ENCODE measurements at regions not wholly inside any gene's neighbourhood (a gene's known extent, or its start where the extent isn't known, plus 50 kb on each side); places are given as distances from the start of the nearest gene placed in this dataset.
"Not testable (repeated sequence)": the region's sequence is repeated elsewhere in the genome, so short reads cannot be mapped to it uniquely, and the experiment has no call there.

DNA sequence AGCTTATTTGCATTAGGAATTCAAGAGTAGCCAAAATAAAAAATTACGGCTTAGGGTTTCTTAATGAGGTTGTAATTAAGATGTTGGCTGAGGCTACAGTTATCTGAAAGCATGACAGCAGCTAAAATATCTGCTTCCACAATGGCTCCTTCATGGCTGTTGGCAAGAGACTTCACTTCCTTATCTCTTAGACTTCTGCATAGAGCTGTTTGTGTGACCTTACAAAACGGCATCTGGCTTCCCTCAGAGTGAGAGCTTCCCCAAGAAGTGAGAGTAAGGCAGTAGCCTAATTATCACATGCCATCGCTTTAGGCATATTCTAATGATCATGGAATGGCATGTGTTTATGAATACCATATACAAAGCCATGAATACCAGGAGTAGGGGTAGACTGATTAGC lies 57.6 kb downstream of the CCDC59 start:
- no peak for DNase-seq

DNA sequence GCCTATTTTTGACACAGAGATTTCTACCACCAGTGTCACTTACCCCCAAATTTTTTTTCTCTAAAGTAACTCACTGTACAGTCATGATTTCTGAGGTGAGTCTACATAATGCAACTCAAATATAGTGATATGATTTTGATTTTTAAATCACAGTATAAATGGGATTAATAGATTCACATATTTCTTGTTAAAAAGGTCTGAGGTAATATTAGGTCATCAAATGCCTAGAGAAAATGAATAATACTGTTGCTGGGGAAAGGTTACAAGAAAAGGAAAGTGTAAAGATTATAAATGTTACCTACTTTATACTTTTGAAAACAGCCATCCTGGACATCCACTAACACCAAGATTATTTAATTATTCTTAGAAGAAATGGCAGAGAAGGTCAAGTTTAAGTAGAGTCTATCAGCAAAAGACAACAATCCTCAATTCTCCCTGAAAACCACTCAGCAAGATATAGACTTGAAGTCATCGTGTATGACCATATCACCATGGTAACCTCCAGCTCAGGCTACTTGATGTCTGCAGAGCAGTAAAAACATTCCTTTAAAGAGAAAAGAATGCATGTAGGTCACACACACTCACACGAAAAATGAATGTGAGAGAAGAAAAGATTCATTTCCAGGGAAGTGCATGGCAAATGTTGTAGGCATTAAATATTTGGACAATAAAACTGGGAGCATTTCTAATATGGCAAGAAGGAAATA lies 58.7 kb downstream of the CCDC59 start:
- DNase-seq: no peak

DNA sequence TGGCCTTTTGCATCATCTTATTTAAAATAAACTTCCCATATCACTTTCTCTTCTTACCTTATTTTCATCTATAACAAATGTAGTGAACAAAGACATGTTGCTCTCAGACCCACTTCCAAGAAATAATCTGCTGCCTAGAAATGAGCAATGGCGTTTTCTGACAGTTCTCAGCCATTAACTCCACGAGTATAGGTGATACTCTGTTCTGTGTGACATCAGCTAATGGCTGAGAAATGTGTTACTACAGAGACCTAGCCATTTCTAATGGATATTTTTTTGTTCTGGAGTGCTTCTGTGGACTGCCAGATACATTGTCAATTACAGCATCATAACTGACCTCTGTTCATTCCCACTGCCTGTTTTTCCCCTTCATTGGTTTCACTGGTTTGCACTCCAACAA lies 67.8 kb downstream of the CCDC59 start:
- no peak for DNase-seq

DNA sequence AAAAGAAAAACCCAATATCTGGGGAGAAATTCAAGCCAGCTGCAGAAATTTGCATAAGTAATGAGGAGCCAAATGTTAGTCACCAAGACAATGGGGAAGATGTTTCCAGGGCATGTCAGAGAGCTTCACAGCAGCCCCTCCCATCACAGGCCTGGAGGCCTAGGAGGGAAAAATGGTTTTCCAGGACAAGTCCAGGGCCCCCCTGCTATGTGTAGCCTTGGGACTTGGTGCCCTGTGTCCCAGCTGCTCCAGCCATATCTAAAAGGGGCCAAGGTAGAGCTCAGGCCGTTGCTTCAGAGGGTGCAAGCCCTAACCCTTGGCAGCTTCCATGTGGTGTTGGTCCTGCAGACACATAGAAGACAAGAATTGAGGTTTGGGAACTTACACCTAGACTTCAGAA lies 76.9 kb downstream of the CCDC59 start:
- DNase-seq: not testable (repeated sequence)

- no peak for DNase-seq
These were observed 78.6 kb downstream of the CCDC59 start for GRCh38 chr12:82279536-82280058.

- DNase-seq: no peak
These were observed 80.6 kb downstream of the CCDC59 start for GRCh38 chr12:82277582-82277981.

GRCh38 chr12:82242729-82243128 lies 115.5 kb downstream of the CCDC59 start:
- no peak for DNase-seq

DNA sequence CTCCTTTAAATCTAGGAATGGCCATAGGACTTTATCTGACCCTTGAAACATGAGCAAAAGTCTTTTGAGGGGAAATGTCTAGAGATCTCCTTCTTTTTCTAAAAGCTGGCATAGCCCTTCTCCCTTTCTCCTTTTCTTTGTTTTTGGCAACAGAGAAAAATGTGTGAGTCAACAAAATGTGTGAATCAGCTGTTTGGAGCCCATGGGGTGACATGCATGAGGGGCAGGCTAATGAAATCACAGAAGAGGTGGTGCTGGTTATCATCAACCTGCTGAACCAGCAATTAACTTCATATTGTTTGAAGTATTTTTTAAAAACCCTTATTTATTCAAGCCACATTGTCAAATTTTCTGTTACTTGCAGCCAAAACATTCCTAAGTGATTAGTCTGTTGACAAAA lies 132.3 kb downstream of the CCDC59 start:
- DNase-seq: no peak

DNA sequence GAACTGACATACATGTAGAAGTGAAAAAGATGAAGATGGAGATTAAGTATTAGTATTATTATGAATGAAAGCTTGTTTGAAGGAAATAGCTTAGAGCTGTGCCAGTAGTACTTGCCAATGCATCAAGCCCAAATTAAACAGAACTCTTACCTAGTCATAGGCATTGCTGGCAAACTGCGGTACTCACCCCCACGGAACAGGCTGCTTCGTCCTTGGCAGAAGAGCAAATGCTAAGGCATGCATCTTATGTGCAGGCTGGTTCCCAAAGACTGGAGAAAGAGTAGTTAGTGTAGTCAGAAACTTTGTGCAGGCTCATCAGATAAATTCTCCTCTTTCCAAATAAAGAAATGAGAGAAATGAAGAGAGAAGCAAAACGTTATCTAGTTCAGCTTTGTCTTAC lies 134.8 kb downstream of the CCDC59 start:
- no peak for DNase-seq

GRCh38 chr12:82216475-82216874 lies 141.7 kb downstream of the CCDC59 start:
- DNase-seq: no peak

DNA sequence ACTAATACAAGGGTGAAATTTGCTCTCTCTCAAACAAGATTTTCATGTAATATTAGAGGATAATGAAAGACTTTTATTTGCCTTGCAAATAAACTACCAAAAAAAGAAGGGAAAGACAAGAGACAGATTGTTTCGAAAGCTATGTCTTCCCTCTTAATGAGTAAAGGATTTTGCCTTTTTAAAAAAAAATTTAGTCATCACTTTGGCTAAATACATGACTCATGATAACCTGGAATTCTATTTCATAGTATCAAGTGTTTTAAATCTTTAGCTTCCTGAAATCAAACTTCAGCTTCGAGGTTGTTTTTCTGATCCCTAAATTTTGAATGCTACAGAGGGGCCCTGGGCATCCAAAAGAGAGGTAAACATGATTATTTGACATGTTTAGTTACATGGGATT lies 144.4 kb downstream of the CCDC59 start:
- DNase-seq: no peak

DNA sequence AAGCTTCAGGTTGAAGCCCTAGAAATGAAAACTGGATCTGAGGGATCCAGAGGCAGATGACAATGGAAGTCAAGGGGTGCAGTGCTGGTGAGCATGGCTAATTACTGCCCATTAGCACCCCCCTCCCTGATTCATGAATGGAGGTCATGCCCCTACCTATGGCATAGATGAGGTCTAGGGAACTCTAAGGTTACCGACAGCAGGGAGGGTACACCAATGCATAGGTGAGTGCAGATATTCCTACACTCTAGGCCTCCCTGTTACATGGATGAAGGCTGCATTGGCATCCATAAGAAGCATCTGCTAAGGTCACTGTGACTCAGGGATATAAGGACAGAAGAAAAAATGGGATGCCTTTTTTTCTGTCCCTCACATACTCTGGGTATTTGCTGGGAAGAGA lies 147.3 kb downstream of the CCDC59 start:
- DNase-seq: no peak

DNA sequence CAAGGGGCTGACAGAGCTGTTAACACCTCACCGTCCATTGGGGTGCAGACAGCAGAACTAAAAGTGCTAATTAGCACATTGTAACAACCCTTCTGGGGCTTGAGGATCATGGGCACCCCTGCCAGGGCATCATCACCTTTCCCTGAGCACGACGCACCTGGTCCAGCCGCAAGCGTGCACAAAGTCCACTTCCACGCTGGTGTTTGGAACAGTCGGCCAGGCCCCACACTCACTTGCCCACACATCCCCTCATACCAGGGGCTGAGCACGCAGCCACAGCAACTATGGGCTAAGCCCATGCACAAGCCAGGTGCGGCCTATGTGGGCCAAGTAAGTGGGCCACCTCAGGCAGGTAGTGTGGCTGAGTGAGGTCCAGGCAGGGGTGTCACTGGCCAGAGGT lies 148.7 kb downstream of the CCDC59 start:
- no peak for DNase-seq

GRCh38 chr12:82207556-82207955 lies 150.6 kb downstream of the CCDC59 start:
- no peak for DNase-seq

- DNase-seq: no peak
These were observed 155.1 kb downstream of the CCDC59 start for GRCh38 chr12:82203086-82203485.

GRCh38 chr12:82187595-82187994 lies 170.6 kb downstream of the CCDC59 start:
- no peak for DNase-seq

DNA sequence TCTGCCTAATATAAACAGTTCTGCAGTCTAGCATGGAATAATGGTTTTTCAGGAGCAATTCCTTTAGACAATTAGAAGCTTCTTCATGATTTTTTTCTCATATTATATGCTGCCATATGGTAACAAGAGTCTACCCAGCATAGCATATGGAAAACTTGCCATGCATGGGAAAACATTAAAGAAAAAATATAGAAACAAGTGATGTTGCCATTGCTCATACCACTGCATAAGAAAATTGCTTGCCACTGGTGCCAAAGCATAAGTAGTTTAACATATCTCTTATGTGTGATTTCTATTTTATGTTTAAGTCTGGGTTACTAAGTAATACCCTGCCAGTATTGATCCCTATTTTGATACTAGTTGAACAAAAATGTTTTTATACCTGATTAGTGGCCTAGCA lies 171.2 kb downstream of the CCDC59 start:
- DNase-seq: no peak

GRCh38 chr12:82186282-82186681 lies 171.9 kb downstream of the CCDC59 start:
- no peak for DNase-seq

GRCh38 chr12:82184844-82185243 lies 173.3 kb downstream of the CCDC59 start:
- no peak for DNase-seq

DNA sequence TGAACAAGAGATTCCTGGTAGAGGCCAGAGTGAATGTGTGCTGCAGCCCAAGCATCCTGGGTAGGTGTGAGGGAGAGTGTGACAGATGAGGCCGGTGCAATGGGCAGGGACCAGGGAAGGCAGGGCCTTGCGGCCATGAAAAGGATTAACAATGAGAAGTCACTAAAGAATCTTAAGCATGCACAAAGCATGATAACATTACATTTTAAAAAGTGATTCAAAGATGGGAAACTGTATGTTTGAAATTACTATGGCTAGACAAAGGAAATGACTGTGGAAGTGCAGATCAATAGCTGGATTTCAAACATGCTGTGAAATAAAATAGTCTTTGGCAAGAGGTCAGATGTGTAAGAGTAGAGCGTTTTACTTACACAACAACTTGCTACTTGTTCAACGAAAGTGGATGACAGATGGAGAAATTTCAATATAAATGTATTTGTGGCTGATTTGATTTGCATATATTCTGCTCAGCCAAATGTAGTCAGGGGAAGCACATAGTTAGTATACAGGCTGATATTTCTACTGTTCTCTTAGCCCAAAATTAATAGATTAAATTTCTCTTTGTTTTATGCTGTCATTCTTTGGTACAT lies 175.5 kb downstream of the CCDC59 start:
- DNase-seq: no peak

DNA sequence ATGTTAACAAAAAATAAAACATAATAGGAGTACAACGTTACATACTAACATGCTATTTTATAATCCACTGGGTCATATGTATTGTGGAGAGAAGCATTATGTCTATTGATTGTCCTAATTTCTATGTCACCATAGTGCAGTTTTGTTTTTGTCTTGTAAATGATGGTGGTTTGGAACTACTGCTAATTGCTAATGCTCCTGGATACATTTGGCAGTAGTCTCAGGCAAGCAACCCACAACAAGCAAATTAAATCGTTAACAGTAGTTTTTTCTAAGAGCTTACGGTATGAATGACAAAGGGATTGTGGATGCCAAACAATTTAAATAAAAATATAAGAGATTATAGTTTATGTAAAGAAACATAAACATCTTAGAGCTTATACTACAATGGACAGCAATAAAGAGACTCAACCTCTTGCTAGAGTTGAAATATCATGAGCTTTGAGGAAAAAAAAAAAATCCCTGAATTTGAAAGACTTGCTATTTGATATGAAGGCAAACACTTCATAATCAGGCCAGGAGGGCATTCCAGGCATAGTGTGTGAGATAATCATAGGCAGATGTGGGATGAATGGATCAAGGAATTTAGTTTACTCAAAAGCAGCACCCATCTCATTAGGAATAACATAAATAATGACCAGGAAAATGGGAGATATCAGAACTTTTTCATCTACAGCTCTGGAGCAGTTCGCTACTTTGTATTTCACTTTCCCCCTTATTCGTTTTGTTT lies 181.3 kb downstream of the CCDC59 start:
- DNase-seq: no peak

DNA sequence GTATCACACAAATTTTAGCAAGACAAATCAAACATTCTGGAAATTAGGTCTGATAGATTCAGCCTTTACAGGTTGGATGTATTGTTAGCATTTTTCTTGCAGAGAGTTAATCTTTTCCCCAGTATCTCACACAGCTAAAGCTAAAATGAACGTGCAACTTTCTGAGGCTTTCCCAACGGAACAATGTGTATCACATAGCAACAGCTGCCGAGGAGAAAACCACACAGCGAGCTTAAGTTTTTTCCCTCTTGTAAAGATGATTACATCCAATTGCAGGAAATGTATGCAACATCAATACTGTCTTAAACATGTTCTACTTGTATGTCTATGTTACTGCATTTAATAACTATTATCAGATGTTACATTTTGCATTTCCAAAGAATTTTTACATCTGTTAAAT lies 182.2 kb downstream of the CCDC59 start:
- DNase-seq: no peak

GRCh38 chr12:82174936-82175335 lies 183.3 kb downstream of the CCDC59 start:
- no peak for DNase-seq

All from right lung (tissue), 2 donors.